IMR-90 (cell line): ENCODE measurements at regions not wholly inside any gene's neighbourhood (a gene's known extent, or its start where the extent isn't known, plus 50 kb on each side); places are given as distances from the start of the nearest gene placed in this dataset.

Experiments used
- ATAC-seq: fragments of 200-7000 bp; cut with Tn5 transposase; 2 replicates; pipeline ENCODE4 v1.9.1; 2020; ENCODE audit warnings: low read depth, mild to moderate bottlenecking, moderate library complexity
- BruUV-seq: library from RNA; stranded (reverse); fragments of 400-500 nt; replicated peaks from 2 replicates; lab custom pipeline; 2021; lab: Mats Ljungman, UMichigan
- CTCF ChIA-PET: fragments of 300-600 bp; formaldehyde crosslinking; extraction: SDS; loops from one replicate; lab custom pipeline; 2021; ENCODE audit warnings: antibody characterized with exemption; lab: Yijun Ruan, JAX
- POLR2A ChIA-PET: fragments of 300-600 bp; sonication (Branson Sonifier 250); formaldehyde crosslinking; loops from one replicate; lab custom pipeline; 2022; ENCODE audit warnings: antibody characterized with exemption; ENCODE audit not compliant: unreplicated experiment; lab: Charles Lee
- DNase-seq: peaks from one replicate; pipeline ENCODE4 v3.0.0; 2013
- H2AFZ ChIP-seq: replicated peaks from 2 replicates; pipeline ENCODE3; 2013; ENCODE audit warnings: low read length, mild to moderate bottlenecking; ENCODE audit not compliant: poor library complexity
- H2AK5ac ChIP-seq: 2 replicates; pipeline ENCODE4 v1.6.1; 2013; ENCODE audit warnings: low read depth, low read length, inconsistent platforms
- H2AK9ac ChIP-seq: replicated peaks from 2 replicates; pipeline ENCODE3; 2013; ENCODE audit warnings: mild to moderate bottlenecking, low read depth, low read length, moderate library complexity; ENCODE audit not compliant: poor library complexity
- H2BK120ac ChIP-seq: 2 replicates; pipeline ENCODE4 v1.6.1; 2013; ENCODE audit warnings: low read depth, low read length, inconsistent platforms
- H2BK15ac ChIP-seq: 3 replicates; pipeline ENCODE4 v1.6.1; 2013; ENCODE audit warnings: low read depth, low read length, inconsistent platforms
- H2BK20ac ChIP-seq: 2 replicates; pipeline ENCODE4 v1.6.1; 2013; ENCODE audit warnings: low read depth, mild to moderate bottlenecking, inconsistent platforms, low read length, moderate library complexity
- H2BK5ac ChIP-seq: 2 replicates; pipeline ENCODE4 v1.6.1; 2013; ENCODE audit warnings: mild to moderate bottlenecking, low read depth, low read length, inconsistent platforms; ENCODE audit not compliant: poor library complexity, severe bottlenecking
- H3K14ac ChIP-seq: replicated peaks from 2 replicates; pipeline ENCODE4 v1.6.1; 2013; ENCODE audit warnings: low read depth, low read length, inconsistent platforms
- H3K18ac ChIP-seq: 2 replicates; pipeline ENCODE4 v1.6.1; 2013; ENCODE audit warnings: low read depth, low read length, control low read depth
- H3K23ac ChIP-seq: 2 replicates; pipeline ENCODE4 v1.6.1; 2013; ENCODE audit warnings: low read depth, low read length, inconsistent platforms
- H3K27ac ChIP-seq: 2 replicates; pipeline ENCODE4 v1.5.1; 2013; ENCODE audit warnings: mild to moderate bottlenecking, control low read depth, low read length; ENCODE audit not compliant: insufficient read depth
- H3K27me3 ChIP-seq: 2 replicates; pipeline ENCODE4 v1.6.1; 2013; ENCODE audit warnings: low read length; ENCODE audit not compliant: control insufficient read depth, insufficient read depth
- H3K36me3 ChIP-seq: 2 replicates; pipeline ENCODE4 v1.6.1; 2013; ENCODE audit warnings: low read length, mixed read lengths; ENCODE audit not compliant: control insufficient read depth, insufficient read depth
- H3K4ac ChIP-seq: 2 replicates; pipeline ENCODE4 v1.6.1; 2013; ENCODE audit warnings: low read depth, low read length, inconsistent platforms
- H3K4me1 ChIP-seq: 2 replicates; pipeline ENCODE4 v1.6.1; 2013; ENCODE audit warnings: low read length, mixed read lengths; ENCODE audit not compliant: control insufficient read depth, insufficient read depth
- H3K4me2 ChIP-seq: 2 replicates; pipeline ENCODE4 v1.6.1; 2013; ENCODE audit warnings: low read depth, mild to moderate bottlenecking, control low read depth, low read length, moderate library complexity
- H3K4me3 ChIP-seq: 2 replicates; pipeline ENCODE4 v1.5.1; 2013; ENCODE audit warnings: low read depth, mild to moderate bottlenecking, control low read depth, low read length, moderate library complexity; ENCODE audit not compliant: insufficient read depth
- H3K56ac ChIP-seq: 2 replicates; pipeline ENCODE4 v1.6.1; 2013; ENCODE audit warnings: low read length, inconsistent platforms; ENCODE audit not compliant: insufficient read depth; ENCODE audit errors: extremely low read depth
- H3K79me1 ChIP-seq, 2 experiments: 2 replicates each; pipeline ENCODE4 v1.6.1; 2013; ENCODE audit warnings: low read length in 2 of 2, inconsistent platforms in 1 of 2, low read depth in 1 of 2
- H3K9ac ChIP-seq: 2 replicates; pipeline ENCODE4 v1.6.1; 2013; ENCODE audit warnings: low read depth, low read length, control low read depth
- H3K9me1 ChIP-seq: 2 replicates; pipeline ENCODE4 v1.6.1; 2013; ENCODE audit warnings: low read length, inconsistent platforms; ENCODE audit not compliant: insufficient read depth
- H3K9me3 ChIP-seq: 2 replicates; pipeline ENCODE4 v1.6.1; 2013; ENCODE audit warnings: low read length; ENCODE audit not compliant: control insufficient read depth, insufficient read depth
- H4K20me1 ChIP-seq: 2 replicates; pipeline ENCODE4 v1.6.1; 2013; ENCODE audit warnings: low read length, inconsistent platforms; ENCODE audit not compliant: insufficient read depth
- H4K5ac ChIP-seq: 2 replicates; pipeline ENCODE4 v1.6.1; 2013; ENCODE audit warnings: mild to moderate bottlenecking, low read depth, low read length, control low read depth
- H4K8ac ChIP-seq, 2 experiments: 2 replicates each; pipeline ENCODE4 v1.6.1; 2013; ENCODE audit warnings: low read depth in 2 of 2, low read length in 2 of 2, control low read depth in 1 of 2, inconsistent platforms in 1 of 2
- H4K91ac ChIP-seq: 2 replicates; pipeline ENCODE4 v1.6.1; 2013; ENCODE audit warnings: low read depth, low read length, inconsistent platforms; ENCODE audit not compliant: insufficient read depth
- CEBPB ChIP-seq: IDR thresholded peaks from 2 replicates; pipeline ENCODE4 v1.6.1; 2012; ENCODE audit warnings: low read depth, low read length, improper control_type of control experiment
- MAZ ChIP-seq: IDR thresholded peaks from 2 replicates; pipeline ENCODE4 v1.6.1; 2012; ENCODE audit warnings: low read depth, mild to moderate bottlenecking, low read length, improper control_type of control experiment, moderate library complexity, borderline replicate concordance
- RCOR1 ChIP-seq: IDR thresholded peaks from 2 replicates; pipeline ENCODE4 v1.6.1; 2012; ENCODE audit warnings: mild to moderate bottlenecking, low read length, improper control_type of control experiment; ENCODE audit not compliant: insufficient replicate concordance
- USF2 ChIP-seq: fragments of 150-350 bp; IDR thresholded peaks from 2 replicates; pipeline ENCODE4 v1.6.1; 2017; ENCODE audit warnings: mild to moderate bottlenecking, antibody characterized with exemption, low read length, low read depth
- WGBS, 2 experiments: methylation state at CpG; one replicate each; pipeline versions ENCODE4 v1.1.5 to v1.1.7; 2013; ENCODE audit warnings: missing lambda C conversion rate in 2 of 2; ENCODE audit not compliant: insufficient read length in 1 of 2; ENCODE audit errors: extremely low coverage in 2 of 2; 5-methylcytosine and 5-hydroxymethylcytosine counted together
- dilution Hi-C: fragments of 300-500 bp; cut with HindIII; formaldehyde crosslinking; loops from one replicate; pipeline ENCODE4 v1.14.3; 2018; ENCODE audit warnings: low sequenced_read_pairs; ENCODE audit not compliant: unreplicated experiment
- in situ Hi-C: fragments of 300-500 bp; cut with MboI; formaldehyde crosslinking; loops from 3 replicates; pipeline ENCODE4 v1.14.3; 2019; ENCODE audit warnings: low sequenced_read_pairs, inconsistent platforms, mixed read lengths
- intact Hi-C: fragments of 100-400 bp; cut with micrococcal nuclease; formaldehyde crosslinking; loops from 2 replicates; pipeline ENCODE4 v1.10.0; 2022

DNA sequence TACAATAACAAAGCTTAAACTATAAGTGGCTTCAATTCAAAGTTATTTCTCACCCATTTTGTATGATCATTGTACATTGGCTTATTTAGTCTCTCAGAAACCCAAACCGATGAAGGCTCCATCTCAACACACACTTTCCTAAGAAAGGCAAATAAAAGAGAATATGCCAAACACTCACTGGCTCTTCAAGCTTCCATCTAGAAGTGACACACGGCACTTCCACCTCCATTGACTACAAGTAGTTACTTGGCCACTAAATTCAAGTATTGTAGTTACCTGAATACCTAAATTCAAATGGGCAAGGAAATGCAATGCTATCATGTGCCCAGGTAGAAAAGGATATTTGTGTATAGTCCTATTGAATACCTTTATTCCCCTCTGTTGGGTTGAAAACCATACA lies 170.6 kb downstream of the OGFRL1 start:
- CTCF ChIA-PET = no interaction called here
- dilution Hi-C loops = no loop called here

More for the DNA sequence above, 170.6 kb downstream of the OGFRL1 start:
- H4K20me1 ChIP-seq = no peaks in the 10 kb centered on the region
- no peaks in the 10 kb centered on the region for H3K36me3 ChIP-seq
- no peak overlapping the region for H2BK15ac ChIP-seq
- POLR2A ChIA-PET = no interaction called here
- H3K18ac ChIP-seq = no peak overlapping the region
- H3K4me3 ChIP-seq = no peak overlapping the region
- no peak overlapping the region for H3K56ac ChIP-seq
- TF ChIP-seq MAZ = no peak
- TF ChIP-seq USF2 = no peak
- no peak for TF ChIP-seq RCOR1
- TF ChIP-seq CEBPB = no peak
- BruUV-seq = no TSS peak
- ATAC-seq = no peak
- intact Hi-C loops (no loop called here), in situ Hi-C loops (no loop called here)
- H4K8ac ChIP-seq = no peak overlapping the region
- no peak overlapping the region for H2BK120ac ChIP-seq
- H3K79me1 ChIP-seq = no peaks in the 10 kb centered on the region
- no CpG with 5 or more reads among the region's 2 CpGs for WGBS, 2 experiments
- H2BK5ac ChIP-seq = no peak overlapping the region
- no peaks in the 10 kb centered on the region for H3K9me3 ChIP-seq
- no peaks in the 10 kb centered on the region for H3K27me3 ChIP-seq
- no peak overlapping the region for H4K5ac ChIP-seq
- H3K9ac ChIP-seq = no peak overlapping the region
- H2AFZ ChIP-seq = no peak overlapping the region
- no peak overlapping the region for H4K91ac ChIP-seq
- no peak overlapping the region for H2BK20ac ChIP-seq
- H3K9me1 ChIP-seq = no peaks in the 10 kb centered on the region
- no peak overlapping the region for H3K14ac ChIP-seq
- no peak overlapping the region for H2AK9ac ChIP-seq
- H3K4ac ChIP-seq = no peak overlapping the region
- no peak overlapping the region for H3K4me2 ChIP-seq
- H3K23ac ChIP-seq = no peak overlapping the region
- H3K4me1 ChIP-seq = peaks cover 5% of the 10 kb centered on the region
- H2AK5ac ChIP-seq = no peak overlapping the region
- no peak overlapping the region for H3K27ac ChIP-seq
- DNase-seq = no peak
